Small intestine (tissue), 7 donors: ENCODE measurements at regions not wholly inside any gene's neighbourhood (a gene's known extent, or its start where the extent isn't known, plus 50 kb on each side); places are given as distances from the start of the nearest gene placed in this dataset.
"Not testable (repeated sequence)": the region's sequence is repeated elsewhere in the genome, so short reads cannot be mapped to it uniquely, and the experiment has no call there.

Experiments
- DNase-seq, 2 donors: peaks; one replicate each; pipeline versions ENCODE4 v3.0.0 to v3.0.0-alpha.2; 2013
- FAIRE-seq: peaks from 2 replicates; lab custom pipeline; 2012; peaks lifted over from hg19 to GRCh38; lab: Jason Lieb, UNC
- H3K27ac ChIP-seq, 3 donors: one replicate each; pipeline ENCODE4 v1.5.1; 2013; ENCODE audit warnings: low read length in 2 of 3, mild to moderate bottlenecking in 2 of 3, control low read depth in 1 of 3, inconsistent platforms in 1 of 3, low read depth in 1 of 3, moderate library complexity in 1 of 3
- H3K27me3 ChIP-seq, 3 donors: one replicate each; pipeline ENCODE4 v1.6.1; 2013; ENCODE audit warnings: low read length in 3 of 3, inconsistent platforms in 1 of 3; ENCODE audit not compliant: control insufficient read depth in 3 of 3, insufficient read depth in 3 of 3
- H3K36me3 ChIP-seq, 3 donors: one replicate each; pipeline ENCODE4 v1.6.1; 2013; ENCODE audit warnings: low read length in 3 of 3, inconsistent platforms in 1 of 3, low read depth in 1 of 3, mild to moderate bottlenecking in 1 of 3, moderate library complexity in 1 of 3; ENCODE audit not compliant: control insufficient read depth in 3 of 3, insufficient read depth in 2 of 3
- H3K4me1 ChIP-seq, 3 donors: one replicate each; pipeline ENCODE4 v1.6.1; 2013; ENCODE audit warnings: low read length in 2 of 3, inconsistent platforms in 1 of 3, low read depth in 1 of 3, mild to moderate bottlenecking in 1 of 3, moderate library complexity in 1 of 3; ENCODE audit not compliant: control insufficient read depth in 3 of 3, insufficient read depth in 2 of 3
- H3K4me3 ChIP-seq, 3 donors: one replicate each; pipeline ENCODE4 v1.5.1; 2013; ENCODE audit warnings: low read length in 3 of 3, control low read depth in 1 of 3, inconsistent platforms in 1 of 3, low read depth in 1 of 3, mild to moderate bottlenecking in 1 of 3, moderate library complexity in 1 of 3
- H3K9me3 ChIP-seq, 2 donors: one replicate each; pipeline ENCODE4 v1.6.1; 2013; ENCODE audit warnings: low read depth in 1 of 2, low read length in 1 of 2; ENCODE audit not compliant: control insufficient read depth in 2 of 2, insufficient read depth in 1 of 2
- WGBS, 3 donors: extraction: QIAGEN DNeasy Blood & Tissue Kit; methylation state at CpG; one replicate each; pipeline ENCODE4 v1.1.7; 2013; 5-methylcytosine and 5-hydroxymethylcytosine counted together
- donor health status: healthy with polysubstance abuse.
- donor health status: control.
- donor health status: control.
- donor health status: Bipolar disorder and iron deficiency.
- donor health status: healthy.

DNA sequence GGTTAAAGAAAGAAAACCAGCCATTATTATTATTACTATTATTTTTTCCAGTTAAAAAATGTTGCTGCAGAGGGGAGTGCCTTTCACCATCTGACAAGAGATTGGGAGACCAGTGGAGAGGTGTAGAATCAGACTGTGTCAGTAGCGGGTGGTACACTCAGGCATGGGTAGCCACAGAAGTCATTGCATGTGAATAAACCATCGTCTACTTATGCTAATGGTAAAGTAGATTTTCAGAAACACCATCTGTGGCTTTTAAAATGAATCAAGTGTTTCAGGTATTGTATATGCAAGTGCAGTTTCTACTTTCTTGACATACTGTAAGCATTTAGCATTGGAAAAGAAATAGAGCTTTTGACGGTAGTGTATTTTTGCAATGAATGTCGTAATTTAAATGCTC is 131.5 kb upstream of the SP8 start:
- no peaks in the 10 kb centered on the region for H3K9me3 ChIP-seq
- H3K27me3 ChIP-seq = no peaks in the 10 kb centered on the region
- no peak for DNase-seq
- H3K4me3 ChIP-seq = no peak overlapping the region
- no peak overlapping the region for H3K27ac ChIP-seq
- 81 to 92% (median 88%) methylated on average over 4 of the region's 4 CpGs for WGBS, 3 donors
- H3K4me1 ChIP-seq = no peaks in the 10 kb centered on the region
- no peaks in the 10 kb centered on the region for H3K36me3 ChIP-seq
- no peak for FAIRE-seq

- not testable (repeated sequence) for H3K36me3 ChIP-seq, FAIRE-seq, DNase-seq, H3K27me3 ChIP-seq, H3K9me3 ChIP-seq, H3K4me1 ChIP-seq, H3K4me3 ChIP-seq, H3K27ac ChIP-seq
Measured at GRCh38 chr7:20927178-20927577, 140.5 kb upstream of the SP8 start.

DNA sequence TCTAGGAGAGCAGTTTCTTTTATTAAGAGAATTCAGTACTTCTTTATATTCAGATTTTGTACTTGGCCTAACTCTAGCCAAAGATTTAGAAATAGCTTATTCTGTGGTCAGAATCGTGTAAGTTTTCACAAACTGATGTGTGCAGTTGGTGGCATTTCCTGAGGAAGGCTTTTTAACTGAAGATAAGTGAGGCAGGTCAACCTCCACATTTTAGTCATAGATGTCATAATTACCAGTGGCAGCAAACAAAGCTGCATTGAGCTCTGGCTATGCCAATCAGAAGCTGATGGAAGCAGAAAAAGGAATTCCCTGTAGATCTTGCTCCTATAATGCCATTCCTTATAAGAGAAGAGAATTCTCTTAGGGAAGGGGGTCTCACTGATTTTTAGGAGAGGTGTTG is 141.3 kb upstream of the SP8 start:
- Histone ChIP-seq H3K4me3 (no peak overlapping the region), H3K36me3 (no peaks in the 10 kb centered on the region), H3K27me3 (no peaks in the 10 kb centered on the region), H3K27ac (no peak overlapping the region), H3K9me3 (no peaks in the 10 kb centered on the region), H3K4me1 (no peaks in the 10 kb centered on the region)
- 53 to 58% (median 56%) methylated on average over 1 of the region's 1 CpG for WGBS, 3 donors
- FAIRE-seq (no peak), DNase-seq (no peak)

DNA sequence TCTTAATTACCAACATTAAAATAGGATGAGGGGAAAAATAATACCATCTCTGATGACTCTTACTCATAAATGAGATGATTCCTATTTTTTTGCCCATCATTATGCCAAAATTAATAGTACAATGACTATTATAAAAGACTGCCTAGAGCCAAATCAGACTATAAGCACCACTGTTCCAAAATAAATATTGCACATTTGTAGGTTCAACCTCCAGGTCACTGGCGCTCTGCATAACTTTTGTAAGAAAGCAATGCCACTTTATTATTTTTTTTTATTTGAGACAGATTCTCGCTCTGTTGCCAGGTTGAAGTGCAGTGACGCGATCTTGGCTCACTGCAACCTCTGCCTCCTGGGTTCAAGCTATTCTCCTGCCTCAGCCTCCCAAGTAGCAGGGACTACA is 142.5 kb upstream of the SP8 start:
- H3K4me1 ChIP-seq = no peaks in the 10 kb centered on the region
- no peak overlapping the region for H3K27ac ChIP-seq
- H3K4me3 ChIP-seq = no peak overlapping the region
- FAIRE-seq (no peak), DNase-seq (no peak)
- H3K9me3 ChIP-seq = no peaks in the 10 kb centered on the region
- no peaks in the 10 kb centered on the region for H3K27me3 ChIP-seq
- WGBS, 3 donors = 88 to 94% (median 94%) methylated on average over 4 of the region's 4 CpGs
- H3K36me3 ChIP-seq = no peaks in the 10 kb centered on the region

- H3K36me3 ChIP-seq = no peaks in the 10 kb centered on the region
- 73 to 88% (median 84%) methylated on average over 3 of the region's 3 CpGs for WGBS, 3 donors
- no peak overlapping the region for H3K4me3 ChIP-seq
- no peak for DNase-seq
- no peak overlapping the region for H3K27ac ChIP-seq
- H3K4me1 ChIP-seq = no peaks in the 10 kb centered on the region
- FAIRE-seq = no peak
- no peaks in the 10 kb centered on the region for H3K27me3 ChIP-seq
- no peaks in the 10 kb centered on the region for H3K9me3 ChIP-seq
Measured at GRCh38 chr7:20931739-20932138, 145.1 kb upstream of the SP8 start.

- Histone ChIP-seq H3K4me1 (no peaks in the 10 kb centered on the region), H3K9me3 (no peaks in the 10 kb centered on the region), H3K4me3 (no peak overlapping the region), H3K27ac (no peak overlapping the region), H3K36me3 (no peaks in the 10 kb centered on the region), H3K27me3 (no peaks in the 10 kb centered on the region)
- no peak for FAIRE-seq
- no peak for DNase-seq
- 44 to 64% (median 50%) methylated on average over 7 of the region's 7 CpGs for WGBS, 3 donors
Measured at GRCh38 chr7:20932785-20933527, 146.3 kb upstream of the SP8 start.

DNA sequence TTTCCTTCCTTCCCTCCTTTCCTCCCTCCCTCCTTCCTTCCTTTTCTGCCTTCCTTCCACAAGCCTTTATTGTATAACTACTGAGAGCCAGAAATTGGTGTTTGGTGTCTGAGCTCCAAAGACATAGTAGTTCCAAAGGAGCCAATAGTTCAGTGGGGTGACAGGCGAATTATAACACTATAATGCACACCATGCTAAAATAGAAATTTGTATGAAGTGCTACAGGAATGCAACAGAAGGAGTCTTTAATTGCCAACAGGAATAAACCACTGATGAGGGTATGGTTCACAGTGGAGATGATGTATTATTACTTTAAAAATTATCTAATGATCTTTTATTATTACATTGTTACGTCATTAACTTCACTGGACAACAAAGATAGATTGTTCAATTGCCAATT is 158.8 kb upstream of the SP8 start:
- Histone ChIP-seq H3K4me1 (no peaks in the 10 kb centered on the region), H3K36me3 (no peaks in the 10 kb centered on the region), H3K4me3 (no peak overlapping the region), H3K9me3 (no peaks in the 10 kb centered on the region), H3K27me3 (no peaks in the 10 kb centered on the region), H3K27ac (no peak overlapping the region)
- DNase-seq (no peak), FAIRE-seq (no peak)
- WGBS, 3 donors = 40 to 43% (median 43%) methylated on average over 2 of the region's 2 CpGs

DNA sequence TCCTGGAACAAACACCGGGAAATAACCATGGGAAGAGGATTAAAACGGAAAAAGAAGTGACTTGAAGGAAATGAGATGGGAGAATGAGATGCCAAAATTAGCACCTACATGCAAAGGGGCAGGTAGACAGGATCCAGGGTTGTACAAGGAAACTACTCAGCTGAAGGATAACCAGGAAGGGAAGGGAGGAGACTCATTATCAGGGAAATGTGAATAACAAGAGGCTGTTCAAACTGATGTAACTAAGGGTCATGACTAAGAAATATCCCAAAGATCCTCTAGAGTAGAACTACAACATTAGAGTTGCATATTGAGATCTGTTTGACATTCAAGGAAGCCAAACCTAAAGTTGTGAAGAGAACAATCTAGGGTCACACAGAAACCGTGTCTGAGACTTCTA is 166.2 kb upstream of the SP8 start:
- H3K4me1 ChIP-seq = no peaks in the 10 kb centered on the region
- no peak overlapping the region for H3K27ac ChIP-seq
- H3K9me3 ChIP-seq = no peaks in the 10 kb centered on the region
- FAIRE-seq = no peak
- 71 to 82% (median 73%) methylated on average over 3 of the region's 3 CpGs for WGBS, 3 donors
- no peak for DNase-seq
- no peaks in the 10 kb centered on the region for H3K27me3 ChIP-seq
- H3K4me3 ChIP-seq = no peak overlapping the region
- no peaks in the 10 kb centered on the region for H3K36me3 ChIP-seq
